WI38 (cell line): ENCODE measurements at regions not wholly inside any gene's neighbourhood (a gene's known extent, or its start where the extent isn't known, plus 50 kb on each side); places are given as distances from the start of the nearest gene placed in this dataset.
"Not testable (repeated sequence)": the region's sequence is repeated elsewhere in the genome, so short reads cannot be mapped to it uniquely, and the experiment has no call there.

Experiments
- H3K4me3 ChIP-seq: 2 replicates; pipeline ENCODE4 v1.5.1; 2011; ENCODE audit warnings: low read depth, mild to moderate bottlenecking, control low read depth, low read length
- TF ChIP-seq, protein P1 (sequence below): IDR thresholded peaks from 2 replicates; pipeline ENCODE4 v1.5.1; 2012; ENCODE audit warnings: low read depth, mild to moderate bottlenecking, control low read depth, low read length

DNA sequence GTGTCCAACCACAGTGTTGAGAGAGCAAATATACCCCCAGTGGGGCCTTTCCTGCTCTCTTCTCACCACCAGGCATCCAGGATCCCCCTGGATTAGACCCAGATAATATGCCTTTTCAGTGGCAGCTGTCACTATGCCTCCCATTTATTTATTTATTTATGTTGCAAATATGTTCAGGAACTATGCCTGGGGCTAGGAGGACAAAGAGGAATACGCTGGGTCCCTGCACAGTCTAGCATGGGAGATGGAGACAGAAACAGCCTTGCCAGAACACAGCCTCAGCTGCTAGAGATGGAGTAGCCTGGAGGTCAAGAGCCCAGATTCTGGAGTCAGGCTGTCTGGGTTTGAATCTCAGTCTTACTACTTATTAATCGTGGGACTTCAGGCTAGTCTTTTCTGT is 74.6 kb upstream of the LRFN2 start:
- no peak overlapping the region for H3K4me3 ChIP-seq
- TF ChIP-seq, protein P1, sequence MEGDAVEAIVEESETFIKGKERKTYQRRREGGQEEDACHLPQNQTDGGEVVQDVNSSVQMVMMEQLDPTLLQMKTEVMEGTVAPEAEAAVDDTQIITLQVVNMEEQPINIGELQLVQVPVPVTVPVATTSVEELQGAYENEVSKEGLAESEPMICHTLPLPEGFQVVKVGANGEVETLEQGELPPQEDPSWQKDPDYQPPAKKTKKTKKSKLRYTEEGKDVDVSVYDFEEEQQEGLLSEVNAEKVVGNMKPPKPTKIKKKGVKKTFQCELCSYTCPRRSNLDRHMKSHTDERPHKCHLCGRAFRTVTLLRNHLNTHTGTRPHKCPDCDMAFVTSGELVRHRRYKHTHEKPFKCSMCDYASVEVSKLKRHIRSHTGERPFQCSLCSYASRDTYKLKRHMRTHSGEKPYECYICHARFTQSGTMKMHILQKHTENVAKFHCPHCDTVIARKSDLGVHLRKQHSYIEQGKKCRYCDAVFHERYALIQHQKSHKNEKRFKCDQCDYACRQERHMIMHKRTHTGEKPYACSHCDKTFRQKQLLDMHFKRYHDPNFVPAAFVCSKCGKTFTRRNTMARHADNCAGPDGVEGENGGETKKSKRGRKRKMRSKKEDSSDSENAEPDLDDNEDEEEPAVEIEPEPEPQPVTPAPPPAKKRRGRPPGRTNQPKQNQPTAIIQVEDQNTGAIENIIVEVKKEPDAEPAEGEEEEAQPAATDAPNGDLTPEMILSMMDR: no peak

DNA sequence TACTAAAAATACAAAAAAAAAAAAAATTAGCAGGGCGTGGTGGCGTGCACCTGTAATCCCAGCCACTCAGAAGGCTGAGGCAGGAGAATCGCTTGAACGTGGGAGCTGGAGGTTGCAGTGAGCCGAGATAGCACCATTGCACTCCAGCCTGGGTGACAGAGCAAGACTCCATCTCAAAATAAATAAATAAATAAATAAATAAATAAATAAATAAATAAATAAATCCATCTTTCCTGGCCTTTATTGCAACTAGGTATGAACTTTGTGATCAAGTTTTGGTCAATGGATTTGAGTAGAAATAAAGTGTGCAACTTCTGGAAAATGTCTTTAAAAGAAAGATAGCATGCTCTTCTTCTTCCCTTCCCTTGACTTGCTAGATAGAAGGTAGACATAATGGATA is 69.6 kb upstream of the LRFN2 start:
- H3K4me3 ChIP-seq: not testable (repeated sequence)

DNA sequence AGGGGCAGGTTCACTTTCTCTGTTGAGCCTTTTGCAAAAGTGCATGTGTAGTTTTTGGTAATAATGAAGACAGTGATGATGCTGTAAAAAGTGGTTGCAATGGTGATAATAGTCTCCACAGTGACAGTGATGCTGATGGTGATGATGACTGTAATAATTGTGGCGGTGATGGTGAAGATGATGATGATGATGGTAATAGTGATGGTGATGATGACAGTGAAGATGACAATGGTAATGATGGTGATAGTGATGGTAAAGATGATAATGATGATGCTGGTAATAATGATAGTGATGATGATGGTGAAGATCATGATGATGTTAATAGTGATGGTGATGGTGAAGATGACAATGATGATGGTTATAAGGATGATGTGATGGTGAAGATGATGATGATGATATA is 67.7 kb upstream of the LRFN2 start:
- no peak overlapping the region for H3K4me3 ChIP-seq
- TF ChIP-seq, protein P1: no peak

DNA sequence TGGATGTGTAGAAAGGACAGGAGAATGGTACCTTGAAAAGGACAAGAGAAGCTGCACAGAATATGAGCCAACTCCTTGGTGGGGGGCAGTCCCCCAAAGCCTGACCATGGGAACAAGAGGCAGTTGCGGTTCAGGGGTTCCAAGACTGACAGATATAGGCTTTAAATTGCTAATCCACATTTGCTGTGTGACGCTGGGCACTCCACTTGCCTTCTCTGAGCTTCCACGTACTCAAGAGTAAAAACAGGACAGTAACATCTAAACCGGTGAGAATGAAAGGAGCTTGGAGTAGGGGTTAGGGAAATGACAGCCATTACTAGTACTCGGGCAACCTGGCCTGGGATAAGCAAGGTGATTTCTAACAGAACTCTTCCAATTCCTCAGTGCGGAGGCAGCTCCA is 57.9 kb upstream of the LRFN2 start:
- TF ChIP-seq, protein P1: no peak
- H3K4me3 ChIP-seq: no peak overlapping the region

DNA sequence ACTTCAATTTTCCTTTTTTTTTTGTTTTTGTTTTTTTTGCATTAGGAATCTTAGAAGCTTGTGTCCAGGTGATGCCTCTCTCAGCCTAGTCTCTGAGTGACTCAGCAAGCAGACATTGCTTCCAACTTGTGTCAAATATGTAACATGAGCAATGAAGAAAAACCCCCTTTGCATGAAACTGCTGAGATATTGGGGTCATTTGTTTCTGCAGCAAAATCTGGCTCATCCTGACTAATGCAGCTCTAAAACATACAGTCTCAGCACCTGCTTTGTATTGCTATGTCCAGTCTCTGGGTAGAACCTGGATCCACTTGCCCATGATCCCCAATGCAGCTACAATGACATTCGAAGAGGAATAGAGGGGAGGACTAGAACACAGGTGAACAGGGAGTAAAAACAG is 55.7 kb upstream of the LRFN2 start:
- H3K4me3 ChIP-seq: no peak overlapping the region
- TF ChIP-seq, protein P1: no peak

DNA sequence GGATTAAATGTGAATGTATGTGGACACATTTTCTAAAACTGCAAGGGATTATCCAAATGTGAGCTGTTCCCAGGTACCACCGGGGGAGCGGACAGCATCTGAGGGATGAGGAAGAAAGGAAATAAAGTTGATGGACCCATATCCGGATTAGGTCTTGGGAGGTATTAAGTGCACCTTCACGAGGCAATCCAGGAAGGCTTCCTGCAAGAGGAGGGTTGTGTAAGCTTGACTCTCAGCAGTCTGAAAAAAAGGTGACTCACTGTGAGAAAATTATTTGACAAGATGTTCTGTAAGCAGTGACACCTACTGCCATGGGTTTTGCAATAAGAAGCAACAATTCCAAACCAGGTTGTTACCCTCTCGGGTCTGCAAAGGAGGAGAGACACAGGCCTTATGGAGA is 55.0 kb upstream of the LRFN2 start:
- TF ChIP-seq, protein P1: no peak
- H3K4me3 ChIP-seq: no peak overlapping the region

DNA sequence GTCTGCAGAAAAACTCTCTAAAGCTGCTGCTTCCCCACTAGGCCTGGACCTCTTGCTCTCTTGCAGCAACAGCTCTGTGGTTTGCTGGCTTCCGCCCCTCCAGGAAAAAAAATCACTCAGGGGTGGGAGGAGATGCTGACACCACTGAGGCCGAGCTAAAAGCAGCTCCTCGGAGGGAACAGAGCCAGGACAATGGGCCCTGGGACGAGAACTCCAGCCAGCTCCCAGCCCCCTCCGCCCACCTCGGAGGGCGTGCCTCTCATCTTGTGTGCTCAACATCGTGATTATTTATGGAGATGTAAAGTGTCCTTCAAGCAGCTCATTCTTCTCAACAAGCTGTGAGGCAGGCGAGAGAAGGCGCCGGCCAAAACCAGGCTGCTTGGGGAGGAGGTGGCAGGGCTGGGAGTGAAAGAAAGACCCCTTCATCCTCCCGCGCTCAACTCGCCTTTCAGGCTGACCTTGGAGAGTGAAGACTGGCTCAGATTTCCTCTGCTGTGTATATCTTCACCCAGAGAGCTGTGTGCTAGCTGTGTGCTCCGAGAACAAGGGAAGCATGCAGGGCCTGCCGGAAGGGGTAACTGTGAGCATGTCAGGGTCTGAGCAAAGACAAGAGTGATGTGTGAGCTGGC is 53.5 kb upstream of the LRFN2 start:
- no peak overlapping the region for H3K4me3 ChIP-seq
- TF ChIP-seq, protein P1: no peak
